T-cell (primary cell): ENCODE measurements at regions not wholly inside any gene's neighbourhood (a gene's known extent, or its start where the extent isn't known, plus 50 kb on each side); places are given as distances from the start of the nearest gene placed in this dataset.

Experiments
- ATAC-seq, 4 experiments: fragments of 200-7000 bp in 3 of 4; fragments of 150-1000 bp in 1 of 4; cut with Tn5 transposase; replicated peaks in 1 of 4; 1 replicate in 3 of 4; 2 replicates in 1 of 4; pipeline ENCODE4 v1.10.0; 2021; ENCODE audit warnings: moderate library complexity in 3 of 4, mild to moderate bottlenecking in 2 of 4, moderate number of reproducible peaks in 1 of 4
- CTCF ChIA-PET, 2 donors: fragments of 300-600 bp; sonication (Branson Sonifier 250); formaldehyde crosslinking; loops; one replicate each; lab custom pipeline; 2022; ENCODE audit warnings: antibody characterized with exemption in 2 of 2; lab: Charles Lee
- POLR2A ChIA-PET, 2 donors: fragments of 300-600 bp; sonication (Branson Sonifier 250); formaldehyde crosslinking; loops; one replicate each; lab custom pipeline; 2022; ENCODE audit warnings: antibody characterized with exemption in 2 of 2; lab: Charles Lee
- DNase-seq, 35 experiments: peaks; one replicate each; pipeline versions ENCODE4 v3.0.0 to v3.0.0-alpha.2; 2013 to 2023
- H3K27ac ChIP-seq: one replicate; pipeline ENCODE4 v1.5.1; 2013; ENCODE audit warnings: low read length
- H3K27me3 ChIP-seq, 2 experiments: replicated peaks in 1 of 2; 1 replicate in 1 of 2; 2 replicates in 1 of 2; pipeline versions ENCODE4 v1.6.1 to v1.7.0; 2013; ENCODE audit warnings: low read length in 1 of 2, mixed read lengths in 1 of 2; ENCODE audit not compliant: control insufficient read depth in 2 of 2, insufficient read depth in 2 of 2; ENCODE audit errors: extremely low read depth in 1 of 2
- H3K36me3 ChIP-seq, 2 donors: 1 replicate in 1 of 2; 2 replicates in 1 of 2; pipeline versions ENCODE4 v1.6.1 to v1.7.0; 2013; ENCODE audit warnings: low read length in 1 of 2; ENCODE audit not compliant: control insufficient read depth in 2 of 2, insufficient read depth in 1 of 2; ENCODE audit errors: extremely low read depth in 1 of 2
- H3K4me1 ChIP-seq, 2 experiments: 1 replicate in 1 of 2; 2 replicates in 1 of 2; pipeline versions ENCODE4 v1.6.1 to v1.7.0; 2013; ENCODE audit warnings: low read length in 2 of 2, mixed read lengths in 1 of 2; ENCODE audit not compliant: insufficient read depth in 2 of 2, control insufficient read depth in 1 of 2; ENCODE audit errors: extremely low read depth in 1 of 2
- H3K4me3 ChIP-seq, 2 donors: 1 replicate in 1 of 2; 2 replicates in 1 of 2; pipeline versions ENCODE4 v1.5.1 to v1.7.0; 2013; ENCODE audit warnings: mild to moderate bottlenecking in 2 of 2, low read length in 1 of 2, moderate library complexity in 1 of 2; ENCODE audit not compliant: control insufficient read depth in 1 of 2; ENCODE audit errors: extremely low read depth in 1 of 2
- H3K9me3 ChIP-seq: 2 replicates; pipeline ENCODE4 v1.7.0; 2013
- H3K27ac Mint-ChIP-seq, 2 donors: one replicate each; pipeline ENCODE4 v1.8.0; 2020 to 2021; ENCODE audit warnings: mild to moderate bottlenecking in 2 of 2, mixed read lengths in 2 of 2
- H3K27me3 Mint-ChIP-seq, 2 donors: one replicate each; pipeline ENCODE4 v1.8.0; 2021 to 2022; ENCODE audit warnings: mixed read lengths in 2 of 2
- H3K36me3 Mint-ChIP-seq: one replicate; pipeline ENCODE4 v1.8.0; 2021; ENCODE audit warnings: mixed read lengths
- H3K4me1 Mint-ChIP-seq, 3 donors: one replicate each; pipeline ENCODE4 v1.8.0; 2020 to 2022; ENCODE audit warnings: mixed read lengths in 3 of 3, mild to moderate bottlenecking in 1 of 3
- H3K4me3 Mint-ChIP-seq, 3 donors: one replicate each; pipeline ENCODE4 v1.8.0; 2020 to 2022; ENCODE audit warnings: mild to moderate bottlenecking in 3 of 3, mixed read lengths in 3 of 3, moderate library complexity in 3 of 3
- H3K9me3 Mint-ChIP-seq, 3 donors: one replicate each; pipeline ENCODE4 v1.8.0; 2020 to 2022; ENCODE audit warnings: mixed read lengths in 3 of 3
- WGBS: methylation state at CpG from one replicate; pipeline ENCODE4 v1.1.5; 2013; ENCODE audit warnings: missing lambda C conversion rate; ENCODE audit not compliant: insufficient coverage; 5-methylcytosine and 5-hydroxymethylcytosine counted together

DNA sequence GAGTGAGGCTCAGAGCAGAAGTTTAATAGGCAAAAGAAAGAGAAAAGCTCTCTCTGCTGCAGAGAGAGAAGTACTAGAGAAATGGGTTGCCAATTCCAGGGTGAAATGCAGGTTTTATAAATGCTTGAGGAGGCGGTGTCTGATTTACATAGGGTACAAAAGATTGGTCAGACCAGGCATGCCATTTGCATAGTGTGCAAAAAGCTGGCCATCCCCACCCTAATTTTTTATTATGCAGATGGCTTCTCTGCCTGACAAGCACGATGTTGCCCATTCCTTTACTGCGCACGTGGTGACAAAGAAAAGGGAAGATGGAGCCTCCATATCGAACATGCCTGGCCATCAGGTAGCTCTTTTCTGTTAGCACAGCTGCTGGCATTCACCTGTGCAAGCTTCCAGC is 209.3 kb upstream of the PPFIA2 start:
- DNase-seq, result no peak
- Histone ChIP-seq H3K4me1 (no peaks in the 10 kb centered on the region), H3K4me3 (no peak overlapping the region), H3K9me3 (no peaks in the 10 kb centered on the region), H3K27ac (no peak overlapping the region), H3K27me3 (no peaks in the 10 kb centered on the region), H3K36me3 (no peaks in the 10 kb centered on the region)
- CTCF ChIA-PET, result no interaction called here
- Mint-ChIP-seq H3K27ac (no peak overlapping the region), H3K4me3 (no peak overlapping the region), H3K36me3 (no peaks in the 10 kb centered on the region), H3K9me3 (no peaks in the 10 kb centered on the region), H3K27me3 (no peaks in the 10 kb centered on the region), H3K4me1 (no peaks in the 10 kb centered on the region)
- ATAC-seq, result no peak
- POLR2A ChIA-PET, result interaction anchor here in 1 of 2 donors (0.5 kb wide), 1 partner anchor 710 kb away, joined by 3 read pairs; no protein-coding TSS in a partner anchor
- 82% methylated on average over 5 of the region's 5 CpGs for WGBS

DNA sequence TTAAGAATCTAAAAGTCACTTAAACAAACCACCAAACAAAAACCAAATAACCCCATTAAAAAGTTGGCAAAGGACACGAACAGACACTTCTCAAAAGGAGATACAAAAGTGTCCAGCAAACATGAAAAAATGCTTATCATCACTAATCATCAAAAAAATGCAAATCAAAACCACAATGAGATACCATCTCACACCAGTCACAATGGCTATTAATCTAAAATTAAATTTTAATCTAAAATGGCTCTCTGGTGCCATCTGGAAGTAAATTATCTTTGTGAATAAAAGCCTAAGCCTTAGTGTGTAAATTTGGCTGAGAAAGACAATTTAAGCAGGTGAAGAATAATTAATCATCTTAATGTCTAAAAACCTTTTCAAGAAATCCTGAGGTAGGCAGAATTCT is 204.5 kb upstream of the PPFIA2 start:
- ATAC-seq (no peak), DNase-seq (no peak)
- no peaks in the 10 kb centered on the region for H3K4me1 ChIP-seq
- no peaks in the 10 kb centered on the region for H3K27me3 ChIP-seq
- Mint-ChIP-seq H3K4me1 (no peaks in the 10 kb centered on the region), H3K4me3 (no peak overlapping the region), H3K36me3 (no peaks in the 10 kb centered on the region), H3K27me3 (no peaks in the 10 kb centered on the region), H3K27ac (no peak overlapping the region), H3K9me3 (no peaks in the 10 kb centered on the region)
- 40% methylated on average over 1 of the region's 1 CpG for WGBS
- H3K9me3 ChIP-seq, result no peaks in the 10 kb centered on the region
- no peak overlapping the region for H3K27ac ChIP-seq
- CTCF ChIA-PET, result no interaction called here
- no peaks in the 10 kb centered on the region for H3K36me3 ChIP-seq
- POLR2A ChIA-PET, result no interaction called here
- no peak overlapping the region for H3K4me3 ChIP-seq

- ChIA-PET CTCF (interaction anchor here in 1 of 2 donors (0.8 kb wide), 1 partner anchor 16 kb away, joined by 3 read pairs; no protein-coding TSS in a partner anchor), POLR2A (no interaction called here)
- Histone ChIP-seq H3K27me3 (no peaks in the 10 kb centered on the region), H3K4me3 (no peak overlapping the region), H3K9me3 (no peaks in the 10 kb centered on the region), H3K36me3 (no peaks in the 10 kb centered on the region), H3K4me1 (no peaks in the 10 kb centered on the region), H3K27ac (no peak overlapping the region)
- Mint-ChIP-seq H3K4me3 (no peak overlapping the region), H3K27me3 (no peaks in the 10 kb centered on the region), H3K27ac (no peak overlapping the region), H3K9me3 (no peaks in the 10 kb centered on the region), H3K36me3 (no peaks in the 10 kb centered on the region), H3K4me1 (no peaks in the 10 kb centered on the region)
- ATAC-seq (no peak), DNase-seq (no peak)
- WGBS, result 87% methylated on average over 3 of the region's 7 CpGs
These were observed 203.9 kb upstream of the PPFIA2 start for GRCh38 chr12:81963026-81963425.

DNA sequence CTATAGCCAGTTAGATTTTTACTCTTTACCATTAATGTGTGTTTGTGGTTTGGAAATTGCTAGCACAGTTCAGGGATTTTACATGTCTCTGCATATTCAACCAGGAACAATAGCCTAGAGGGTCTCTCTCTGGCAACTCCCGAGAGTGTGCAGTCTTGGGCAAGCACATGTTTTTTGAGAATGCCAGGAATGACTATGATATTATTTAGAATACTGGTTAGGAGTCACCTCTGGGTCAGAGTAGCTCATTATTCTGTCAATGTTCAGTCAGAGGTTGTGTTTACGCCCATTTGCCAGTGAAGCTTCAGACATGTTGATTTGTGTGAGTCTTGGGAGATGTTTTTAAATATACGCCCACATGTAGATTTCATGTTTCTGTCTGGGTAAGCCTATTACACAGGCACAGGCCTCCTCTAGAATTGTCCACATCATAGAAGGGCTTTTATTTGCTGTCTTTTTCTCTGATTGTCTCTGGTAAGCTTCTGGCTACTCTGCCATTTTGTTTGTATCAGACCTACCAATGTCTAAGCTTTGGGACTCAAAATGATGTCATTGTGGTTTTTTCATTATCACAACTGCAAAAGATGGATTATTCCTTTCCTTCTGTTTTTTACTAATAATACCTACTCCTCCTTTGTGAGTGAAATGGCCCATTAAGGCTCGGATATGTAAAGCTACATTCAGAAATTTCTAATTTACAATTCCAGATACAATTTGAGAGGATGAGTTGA is 203.1 kb upstream of the PPFIA2 start:
- CTCF ChIA-PET, result interaction anchor here in 1 of 2 donors (0.8 kb wide), 1 partner anchor 17 kb away, joined by 3 read pairs; no protein-coding TSS in a partner anchor

DNA sequence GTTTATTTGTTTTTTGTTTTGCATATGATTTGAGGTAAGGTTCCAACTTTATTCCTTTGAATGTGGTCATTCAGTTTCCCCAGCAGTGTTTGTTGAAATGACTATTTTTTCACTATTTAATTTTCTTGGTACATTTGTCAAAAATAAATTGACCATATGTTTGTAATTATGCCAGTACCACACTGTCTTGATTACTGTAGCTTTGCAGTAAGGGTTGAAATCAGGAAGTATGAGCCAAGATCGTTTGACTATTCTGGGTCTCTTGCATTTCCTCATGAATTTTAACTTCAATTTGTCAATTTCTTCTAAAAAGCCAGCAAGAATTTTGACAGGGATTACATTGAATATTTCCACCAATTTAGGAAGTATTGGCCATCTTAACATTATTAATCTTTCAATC is 199.3 kb upstream of the PPFIA2 start:
- no peak overlapping the region for H3K4me3 ChIP-seq
- no peak for DNase-seq
- no peaks in the 10 kb centered on the region for H3K9me3 ChIP-seq
- H3K4me1 ChIP-seq, result no peaks in the 10 kb centered on the region
- no peak for ATAC-seq
- WGBS, result no CpG with 5 or more reads among the region's 1 CpG
- H3K27me3 ChIP-seq, result no peaks in the 10 kb centered on the region
- H3K4me3 Mint-ChIP-seq, result no peak overlapping the region
- CTCF ChIA-PET, result no interaction called here
- H3K27ac Mint-ChIP-seq, result no peak overlapping the region
- H3K27me3 Mint-ChIP-seq, result no peaks in the 10 kb centered on the region
- no peaks in the 10 kb centered on the region for H3K9me3 Mint-ChIP-seq
- H3K27ac ChIP-seq, result no peak overlapping the region
- POLR2A ChIA-PET, result no interaction called here
- no peaks in the 10 kb centered on the region for H3K4me1 Mint-ChIP-seq
- H3K36me3 ChIP-seq, result no peaks in the 10 kb centered on the region
- no peaks in the 10 kb centered on the region for H3K36me3 Mint-ChIP-seq

More for the DNA sequence above, 203.1 kb upstream of the PPFIA2 start:
- no peaks in the 10 kb centered on the region for H3K27me3 Mint-ChIP-seq
- Histone ChIP-seq H3K9me3 (no peaks in the 10 kb centered on the region), H3K27ac (no peak overlapping the region), H3K27me3 (no peaks in the 10 kb centered on the region), H3K4me3 (no peak overlapping the region), H3K4me1 (no peaks in the 10 kb centered on the region), H3K36me3 (no peaks in the 10 kb centered on the region)
- no peaks in the 10 kb centered on the region for H3K9me3 Mint-ChIP-seq
- ATAC-seq, result no peak
- no peak for DNase-seq
- H3K4me3 Mint-ChIP-seq, result no peak overlapping the region
- H3K36me3 Mint-ChIP-seq, result no peaks in the 10 kb centered on the region
- POLR2A ChIA-PET, result no interaction called here
- no peak overlapping the region for H3K27ac Mint-ChIP-seq
- H3K4me1 Mint-ChIP-seq, result no peaks in the 10 kb centered on the region
- 71% methylated on average over 1 of the region's 4 CpGs for WGBS

DNA sequence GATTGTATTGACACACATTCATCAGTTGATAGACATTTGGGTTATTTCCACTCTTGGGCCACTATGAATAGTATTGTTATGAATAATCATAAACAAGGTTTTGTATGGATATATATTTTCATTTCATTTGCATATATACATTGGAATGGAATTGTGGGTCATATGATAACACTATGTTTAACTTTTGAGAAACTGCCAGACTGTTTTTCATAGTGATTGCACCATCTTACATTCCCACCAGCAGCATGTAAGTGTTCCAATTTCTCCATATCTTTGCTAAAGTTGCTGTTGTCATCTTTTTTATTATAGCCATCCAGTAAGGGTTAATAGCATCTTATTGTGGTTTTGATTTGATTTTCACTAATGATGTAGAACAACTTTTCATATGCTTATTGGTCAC is 198.5 kb upstream of the PPFIA2 start:
- no peaks in the 10 kb centered on the region for H3K27me3 ChIP-seq
- Mint-ChIP-seq H3K36me3 (no peaks in the 10 kb centered on the region), H3K27ac (no peak overlapping the region), H3K4me1 (no peaks in the 10 kb centered on the region), H3K9me3 (no peaks in the 10 kb centered on the region), H3K27me3 (no peaks in the 10 kb centered on the region), H3K4me3 (no peak overlapping the region)
- CTCF ChIA-PET, result no interaction called here
- POLR2A ChIA-PET, result interaction anchor here (0.5 to 0.6 kb wide), 2 partner anchors 33 to 59 kb away, joined by 3 to 4 read pairs; no protein-coding TSS in a partner anchor
- no peak overlapping the region for H3K4me3 ChIP-seq
- no peaks in the 10 kb centered on the region for H3K36me3 ChIP-seq
- DNase-seq (no peak), ATAC-seq (no peak)
- no peaks in the 10 kb centered on the region for H3K4me1 ChIP-seq
- H3K27ac ChIP-seq, result no peak overlapping the region
- no peaks in the 10 kb centered on the region for H3K9me3 ChIP-seq
